ENCODE measurements at regions not wholly inside any gene's neighbourhood (a gene's known extent, or its start where the extent isn't known, plus 50 kb on each side); places are given as distances from the start of the nearest gene placed in this dataset.
"Not testable (repeated sequence)": the region's sequence is repeated elsewhere in the genome, so short reads cannot be mapped to it uniquely, and the experiment has no call there.

DNA sequence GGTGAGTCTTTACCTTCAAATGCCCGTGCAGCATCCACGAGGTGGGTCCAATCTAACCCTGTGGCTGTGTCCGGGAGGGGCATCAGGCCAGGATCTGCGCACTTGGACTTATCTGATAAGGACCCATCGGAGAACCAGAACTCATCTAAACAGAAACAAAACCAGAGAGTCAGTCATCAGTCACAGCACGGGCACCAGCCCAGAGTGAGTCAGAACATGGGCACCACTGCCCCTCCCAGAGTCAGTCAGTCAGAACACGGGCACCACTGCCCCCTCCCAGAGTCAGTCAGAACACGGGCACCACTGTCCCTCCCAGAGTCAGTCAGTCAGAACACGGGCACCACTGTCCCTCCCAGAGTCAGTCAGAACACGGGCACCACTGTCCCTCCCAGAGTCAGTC lies 214.5 kb downstream of the SIPA1L2 start:
- not testable (repeated sequence) for H3K4me3 ChIP-seq (ENCODE audit: insufficient read depth, low read depth, low read length); H3K27ac ChIP-seq (ENCODE audit: insufficient read depth, low read depth, low read length, poor library complexity, severe bottlenecking); H3K4me1 ChIP-seq (ENCODE audit: control insufficient read depth, insufficient read depth, low read length); H3K27me3 ChIP-seq (ENCODE audit: control insufficient read depth, insufficient read depth, low read length, poor library complexity, severe bottlenecking); H3K9me3 ChIP-seq (ENCODE audit: control insufficient read depth, low read length)
- 92% methylated on average over 10 of the region's 10 CpGs for WGBS, 2 experiments
- peaks cover 15% of the 10 kb centered on the region for H3K36me3 ChIP-seq (ENCODE audit: control insufficient read depth, insufficient read depth, low read length)

DNA sequence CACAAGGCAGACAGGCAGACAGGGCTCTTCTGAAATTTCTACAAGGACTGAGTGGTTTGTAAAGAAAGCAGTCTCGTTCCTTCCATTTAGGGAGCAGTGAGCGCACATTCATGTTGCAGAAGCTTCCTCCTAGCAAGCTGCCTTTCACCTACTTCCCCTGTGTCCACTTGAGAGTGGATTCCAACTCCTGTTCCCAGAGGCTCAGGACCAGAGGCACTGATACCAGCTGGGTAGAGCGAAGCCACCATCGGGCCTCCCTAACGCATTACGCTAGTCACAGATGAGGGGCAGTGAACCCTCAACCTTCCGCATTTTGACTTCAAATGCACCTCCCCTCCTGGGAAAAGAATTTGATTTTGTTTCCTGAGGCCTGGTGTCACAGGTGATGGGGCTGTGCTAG lies 215.8 kb downstream of the SIPA1L2 start:
- peaks cover 20% of the 10 kb centered on the region for H3K36me3 ChIP-seq (ENCODE audit: control insufficient read depth, insufficient read depth, low read length)
- WGBS, 2 experiments: 96 to 97% methylated on average over 7 of the region's 7 CpGs
- peaks cover 4% of the 10 kb centered on the region for H3K9me3 ChIP-seq (ENCODE audit: control insufficient read depth, low read length)
- no peak overlapping the region for H3K27ac ChIP-seq (ENCODE audit: insufficient read depth, low read depth, low read length, poor library complexity, severe bottlenecking)
- H3K4me1 ChIP-seq (ENCODE audit: control insufficient read depth, insufficient read depth, low read length): no peaks in the 10 kb centered on the region
- H3K27me3 ChIP-seq (ENCODE audit: control insufficient read depth, insufficient read depth, low read length, poor library complexity, severe bottlenecking): no peaks in the 10 kb centered on the region
- H3K4me3 ChIP-seq (ENCODE audit: insufficient read depth, low read depth, low read length): no peak overlapping the region

GRCh38 chr1:232413674-232414073 lies 216.3 kb downstream of the SIPA1L2 start:
- H3K27me3 ChIP-seq (ENCODE audit: control insufficient read depth, insufficient read depth, low read length, poor library complexity, severe bottlenecking): no peaks in the 10 kb centered on the region
- H3K9me3 ChIP-seq (ENCODE audit: control insufficient read depth, low read length): peaks cover 4% of the 10 kb centered on the region
- H3K4me1 ChIP-seq (ENCODE audit: control insufficient read depth, insufficient read depth, low read length): no peaks in the 10 kb centered on the region
- 94 to 95% methylated on average over 2 of the region's 2 CpGs for WGBS, 2 experiments
- no peak overlapping the region for H3K4me3 ChIP-seq (ENCODE audit: insufficient read depth, low read depth, low read length)
- no peak overlapping the region for H3K27ac ChIP-seq (ENCODE audit: insufficient read depth, low read depth, low read length, poor library complexity, severe bottlenecking)
- H3K36me3 ChIP-seq (ENCODE audit: control insufficient read depth, insufficient read depth, low read length): peaks cover 20% of the 10 kb centered on the region

GRCh38 chr1:232409584-232409983 lies 220.3 kb downstream of the SIPA1L2 start:
- peaks cover 4% of the 10 kb centered on the region for H3K9me3 ChIP-seq (ENCODE audit: control insufficient read depth, low read length)
- H3K4me1 ChIP-seq (ENCODE audit: control insufficient read depth, insufficient read depth, low read length): no peaks in the 10 kb centered on the region
- H3K36me3 ChIP-seq (ENCODE audit: control insufficient read depth, insufficient read depth, low read length): peaks cover 18% of the 10 kb centered on the region

DNA sequence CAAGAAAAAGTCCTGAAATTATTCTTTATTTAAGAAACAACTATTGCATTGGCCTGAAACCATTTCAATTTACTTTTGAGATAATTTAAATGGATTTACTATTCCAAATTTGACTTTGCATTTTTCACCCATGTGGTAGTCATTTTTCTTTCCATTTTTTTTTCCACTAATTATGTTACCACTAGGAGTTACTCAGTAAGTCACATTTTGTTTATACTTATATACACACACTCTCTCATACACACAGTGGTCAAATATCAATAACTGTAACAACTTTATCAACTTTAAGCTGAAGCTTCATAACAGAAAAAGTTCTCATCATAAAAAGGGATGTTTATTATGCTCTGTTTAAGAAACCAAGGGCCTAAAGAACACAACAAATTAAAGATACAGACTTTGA lies 222.8 kb downstream of the SIPA1L2 start:
- H3K4me3 ChIP-seq (ENCODE audit: insufficient read depth, low read depth, low read length): no peak overlapping the region
- H3K36me3 ChIP-seq (ENCODE audit: control insufficient read depth, insufficient read depth, low read length): peaks cover 17% of the 10 kb centered on the region
- no peaks in the 10 kb centered on the region for H3K27me3 ChIP-seq (ENCODE audit: control insufficient read depth, insufficient read depth, low read length, poor library complexity, severe bottlenecking)
- H3K27ac ChIP-seq (ENCODE audit: insufficient read depth, low read depth, low read length, poor library complexity, severe bottlenecking): no peak overlapping the region
- peaks cover 4% of the 10 kb centered on the region for H3K9me3 ChIP-seq (ENCODE audit: control insufficient read depth, low read length)
- H3K4me1 ChIP-seq (ENCODE audit: control insufficient read depth, insufficient read depth, low read length): no peaks in the 10 kb centered on the region

More at GRCh38 chr1:232409584-232409983, 220.3 kb downstream of the SIPA1L2 start:
- Histone ChIP-seq H3K27me3 (ENCODE audit: control insufficient read depth, insufficient read depth, low read length, poor library complexity, severe bottlenecking) (no peaks in the 10 kb centered on the region), H3K27ac (ENCODE audit: insufficient read depth, low read depth, low read length, poor library complexity, severe bottlenecking) (no peak overlapping the region), H3K4me3 (ENCODE audit: insufficient read depth, low read depth, low read length) (no peak overlapping the region)

DNA sequence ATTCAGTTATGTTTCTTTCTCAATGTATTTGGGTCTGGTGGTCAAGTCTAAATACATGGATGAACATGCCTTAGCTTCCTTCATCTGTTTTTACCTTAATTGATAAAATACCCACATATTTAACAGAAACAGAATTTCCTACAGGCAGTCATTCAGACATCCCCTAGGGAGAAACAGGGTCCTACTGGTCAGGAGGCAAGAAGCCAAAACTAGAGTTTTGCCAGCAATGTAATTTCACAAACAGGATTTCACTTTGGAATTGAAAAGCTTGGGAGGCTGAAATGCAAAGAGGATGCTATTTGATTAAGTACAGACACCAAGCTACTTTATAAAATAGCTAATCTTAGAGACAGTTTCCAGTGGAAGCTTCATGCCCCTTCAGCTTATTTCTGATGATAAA lies 224.2 kb downstream of the SIPA1L2 start:
- no peaks in the 10 kb centered on the region for H3K27me3 ChIP-seq (ENCODE audit: control insufficient read depth, insufficient read depth, low read length, poor library complexity, severe bottlenecking)
- H3K4me3 ChIP-seq (ENCODE audit: insufficient read depth, low read depth, low read length): no peak overlapping the region
- peaks cover 4% of the 10 kb centered on the region for H3K9me3 ChIP-seq (ENCODE audit: control insufficient read depth, low read length)
- peaks cover 22% of the 10 kb centered on the region for H3K36me3 ChIP-seq (ENCODE audit: control insufficient read depth, insufficient read depth, low read length)
- H3K27ac ChIP-seq (ENCODE audit: insufficient read depth, low read depth, low read length, poor library complexity, severe bottlenecking): no peak overlapping the region
- H3K4me1 ChIP-seq (ENCODE audit: control insufficient read depth, insufficient read depth, low read length): no peaks in the 10 kb centered on the region

DNA sequence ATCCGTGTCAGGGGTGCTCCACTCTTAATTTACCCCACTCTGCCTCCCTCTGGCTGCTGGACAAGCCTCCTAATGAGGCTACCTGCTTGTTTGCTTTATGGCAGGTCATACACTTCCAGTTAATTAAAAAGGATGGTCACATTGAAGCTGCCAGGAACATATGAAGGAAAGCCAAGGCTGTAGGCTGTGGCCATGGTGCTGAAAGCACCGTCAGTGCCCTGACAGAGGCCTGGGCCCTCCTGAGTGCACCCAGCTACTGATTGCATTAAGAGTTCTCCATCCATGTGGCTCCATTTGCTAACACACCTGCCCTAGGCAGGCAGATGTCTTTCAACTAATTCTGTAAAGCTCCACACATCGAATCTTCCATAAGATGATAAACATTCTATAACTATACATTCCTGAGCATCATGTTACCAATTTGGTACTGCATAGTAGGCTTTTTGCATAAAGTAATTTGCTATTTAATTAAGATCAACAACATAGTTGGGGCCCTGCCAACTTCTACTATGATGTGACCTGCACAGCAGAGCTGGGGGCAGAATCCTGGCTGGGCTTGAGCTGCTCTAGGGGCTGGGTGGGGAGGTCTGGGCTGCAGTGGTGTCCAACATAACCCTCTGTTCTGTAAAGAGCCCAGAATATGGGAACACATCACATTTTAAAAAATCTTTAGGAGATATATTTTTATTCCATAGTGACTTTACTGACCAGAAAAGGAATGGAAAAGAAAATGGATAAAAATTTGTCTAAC lies 224.8 kb downstream of the SIPA1L2 start:
- WGBS, 2 experiments: 85 to 88% methylated on average over 3 of the region's 3 CpGs
- Histone ChIP-seq H3K4me3 (ENCODE audit: insufficient read depth, low read depth, low read length) (no peak overlapping the region), H3K27ac (ENCODE audit: insufficient read depth, low read depth, low read length, poor library complexity, severe bottlenecking) (no peak overlapping the region), H3K4me1 (ENCODE audit: control insufficient read depth, insufficient read depth, low read length) (no peaks in the 10 kb centered on the region), H3K36me3 (ENCODE audit: control insufficient read depth, insufficient read depth, low read length) (peaks cover 22% of the 10 kb centered on the region), H3K27me3 (ENCODE audit: control insufficient read depth, insufficient read depth, low read length, poor library complexity, severe bottlenecking) (no peaks in the 10 kb centered on the region), H3K9me3 (ENCODE audit: control insufficient read depth, low read length) (peaks cover 4% of the 10 kb centered on the region)

DNA sequence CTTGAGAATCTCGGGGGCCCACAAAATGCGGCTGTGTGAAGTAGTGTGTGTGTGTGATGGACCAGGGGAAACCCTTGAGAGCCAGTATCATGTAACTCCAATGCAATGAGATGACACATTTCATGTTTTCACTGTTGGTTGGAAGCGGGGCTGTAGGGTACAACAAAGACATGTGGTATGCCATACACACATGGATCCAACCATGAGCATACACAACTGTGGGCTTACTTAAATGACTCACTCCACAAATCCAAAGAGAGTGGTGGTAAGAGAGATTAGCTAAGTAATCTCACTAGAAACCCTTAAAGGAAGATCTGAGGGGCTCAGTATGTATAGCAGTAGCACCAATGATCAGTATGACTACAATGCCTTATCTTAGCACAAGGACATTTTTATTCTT lies 225.7 kb downstream of the SIPA1L2 start:
- H3K4me3 ChIP-seq (ENCODE audit: insufficient read depth, low read depth, low read length): no peak overlapping the region
- peaks cover 22% of the 10 kb centered on the region for H3K36me3 ChIP-seq (ENCODE audit: control insufficient read depth, insufficient read depth, low read length)
- no peaks in the 10 kb centered on the region for H3K4me1 ChIP-seq (ENCODE audit: control insufficient read depth, insufficient read depth, low read length)
- no peaks in the 10 kb centered on the region for H3K27me3 ChIP-seq (ENCODE audit: control insufficient read depth, insufficient read depth, low read length, poor library complexity, severe bottlenecking)
- 95 to 97% methylated on average over 3 of the region's 3 CpGs for WGBS, 2 experiments
- H3K27ac ChIP-seq (ENCODE audit: insufficient read depth, low read depth, low read length, poor library complexity, severe bottlenecking): no peak overlapping the region
- peaks cover under 1% of the 10 kb centered on the region for H3K9me3 ChIP-seq (ENCODE audit: control insufficient read depth, low read length)

GRCh38 chr1:232403017-232403714 lies 226.8 kb downstream of the SIPA1L2 start:
- Histone ChIP-seq H3K27me3 (ENCODE audit: control insufficient read depth, insufficient read depth, low read length, poor library complexity, severe bottlenecking) (no peaks in the 10 kb centered on the region), H3K4me3 (ENCODE audit: insufficient read depth, low read depth, low read length) (no peak overlapping the region), H3K36me3 (ENCODE audit: control insufficient read depth, insufficient read depth, low read length) (peaks cover 21% of the 10 kb centered on the region), H3K27ac (ENCODE audit: insufficient read depth, low read depth, low read length, poor library complexity, severe bottlenecking) (no peak overlapping the region), H3K4me1 (ENCODE audit: control insufficient read depth, insufficient read depth, low read length) (no peaks in the 10 kb centered on the region), H3K9me3 (ENCODE audit: control insufficient read depth, low read length) (no peaks in the 10 kb centered on the region)
- 95 to 97% methylated on average over 9 of the region's 9 CpGs for WGBS, 2 experiments

DNA sequence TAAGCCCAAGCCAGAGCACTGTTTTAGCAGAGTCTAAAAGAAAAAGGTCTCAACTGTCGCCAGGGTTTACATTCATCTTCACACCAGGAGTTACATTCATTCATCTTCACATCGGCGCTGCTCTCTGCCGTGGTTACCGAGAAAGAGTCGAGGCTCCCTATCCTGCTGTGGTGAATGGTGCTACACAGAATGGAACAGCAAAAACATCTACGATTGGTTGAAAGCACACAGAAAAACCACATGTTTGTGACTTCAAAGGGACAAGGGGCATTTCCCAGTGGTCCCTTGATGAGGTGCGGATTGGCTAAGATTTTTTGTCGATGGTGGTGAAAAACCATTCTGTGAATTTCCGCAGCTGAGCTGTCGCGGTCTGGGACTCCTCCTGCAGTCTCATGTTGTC lies 231.1 kb downstream of the SIPA1L2 start:
- no peak overlapping the region for H3K4me3 ChIP-seq (ENCODE audit: insufficient read depth, low read depth, low read length)
- no peak overlapping the region for H3K27ac ChIP-seq (ENCODE audit: insufficient read depth, low read depth, low read length, poor library complexity, severe bottlenecking)
- no peaks in the 10 kb centered on the region for H3K9me3 ChIP-seq (ENCODE audit: control insufficient read depth, low read length)
- H3K27me3 ChIP-seq (ENCODE audit: control insufficient read depth, insufficient read depth, low read length, poor library complexity, severe bottlenecking): no peaks in the 10 kb centered on the region
- WGBS, 2 experiments: 88 to 89% methylated on average over 12 of the region's 12 CpGs
- peaks cover 19% of the 10 kb centered on the region for H3K36me3 ChIP-seq (ENCODE audit: control insufficient read depth, insufficient read depth, low read length)
- no peaks in the 10 kb centered on the region for H3K4me1 ChIP-seq (ENCODE audit: control insufficient read depth, insufficient read depth, low read length)
